NCI-H1105 treated with DMSO at 0.1 percent for 48 hours (cell line): ENCODE measurements at regions not wholly inside any gene's neighbourhood (a gene's known extent, or its start where the extent isn't known, plus 50 kb on each side); places are given as distances from the start of the nearest gene placed in this dataset.
A peak's percentile ranks its signal among the peaks of the same experiment; 100 is the strongest.

Experiments used
- DNase-seq: peaks from one replicate; lab custom pipeline; 2025; lab: John Stamatoyannopoulos, UW

DNA sequence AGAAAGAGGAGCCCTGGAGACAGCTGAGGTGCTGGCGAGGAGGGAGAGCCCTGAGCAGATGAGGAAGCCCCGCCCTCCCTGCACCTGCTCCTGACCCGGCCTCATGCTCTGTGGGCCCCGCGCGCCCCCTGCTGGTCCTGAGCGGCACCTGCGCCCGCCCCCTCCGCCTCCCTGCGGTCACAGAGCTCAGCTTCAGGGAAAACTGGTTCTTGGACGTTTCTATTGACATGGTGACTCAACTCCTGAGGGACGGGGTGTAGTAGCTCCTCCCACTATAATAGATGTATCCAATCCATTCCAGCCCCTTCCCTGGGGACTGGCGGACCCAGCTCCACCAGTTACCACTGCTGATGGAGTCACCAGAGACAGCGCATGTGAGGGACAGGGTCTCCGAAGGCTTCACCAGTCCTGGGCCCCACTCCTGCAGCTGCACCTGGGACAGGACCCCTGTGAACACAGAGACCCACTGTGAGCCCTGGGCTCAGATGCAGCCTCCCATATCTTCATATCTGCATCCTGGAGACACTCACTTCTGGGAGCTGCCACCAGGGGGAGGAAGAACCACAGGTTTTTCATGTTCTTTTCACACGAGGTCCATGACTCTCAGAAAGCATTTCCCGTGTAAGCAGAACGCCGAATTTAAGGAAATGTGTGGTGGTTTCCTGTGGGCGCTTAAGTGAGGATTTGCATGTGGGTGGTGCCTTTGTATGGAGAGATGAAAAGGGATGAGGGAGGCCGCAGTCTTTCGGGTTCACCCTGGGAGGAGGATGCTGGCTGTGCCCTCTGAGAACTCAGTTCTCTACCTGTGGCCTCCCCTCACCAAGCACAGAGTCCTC lies 1346.4 kb downstream of the TMEM121 start:
- DNase-seq, result peak; percentile 79

DNA sequence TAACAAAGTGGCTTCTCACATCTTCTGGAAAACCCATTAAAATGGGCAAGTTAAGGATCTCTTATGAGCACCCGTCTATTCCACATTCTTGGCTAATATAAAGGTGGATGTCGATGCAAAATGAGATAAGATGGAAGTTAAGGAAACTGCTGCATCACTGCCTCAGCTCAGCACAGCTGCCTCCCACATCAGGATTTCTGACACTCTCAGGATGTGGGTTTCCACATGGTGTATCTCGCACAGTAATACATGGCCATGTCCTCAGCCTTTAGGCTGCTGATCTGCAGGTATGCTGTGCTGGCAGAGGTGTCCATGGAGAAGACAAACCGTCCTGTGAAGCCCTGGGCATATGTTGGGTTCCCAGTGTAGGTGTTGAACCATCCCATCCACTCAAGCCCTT lies 1348.0 kb downstream of the TMEM121 start:
- DNase-seq, result no peak

DNA sequence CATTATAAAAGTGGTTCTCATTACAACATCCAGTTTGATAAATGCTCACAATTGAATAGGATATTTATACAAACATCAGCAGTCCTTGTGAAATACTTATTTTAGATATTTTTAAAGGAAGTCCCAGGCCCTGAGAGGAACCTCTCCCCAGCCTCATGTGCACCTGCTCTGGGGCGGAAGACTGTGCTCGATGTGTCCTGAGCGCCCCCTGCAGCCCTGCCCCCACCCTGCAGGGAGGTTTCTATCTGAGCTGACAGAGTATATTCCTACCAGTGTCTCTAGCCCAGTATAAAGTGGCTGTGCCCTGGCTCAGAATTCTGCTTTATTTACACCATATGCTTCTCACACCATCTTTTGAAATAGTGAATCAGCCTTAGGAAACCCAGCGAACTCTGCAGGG lies 1349.1 kb downstream of the TMEM121 start:
- DNase-seq, result no peak

DNA sequence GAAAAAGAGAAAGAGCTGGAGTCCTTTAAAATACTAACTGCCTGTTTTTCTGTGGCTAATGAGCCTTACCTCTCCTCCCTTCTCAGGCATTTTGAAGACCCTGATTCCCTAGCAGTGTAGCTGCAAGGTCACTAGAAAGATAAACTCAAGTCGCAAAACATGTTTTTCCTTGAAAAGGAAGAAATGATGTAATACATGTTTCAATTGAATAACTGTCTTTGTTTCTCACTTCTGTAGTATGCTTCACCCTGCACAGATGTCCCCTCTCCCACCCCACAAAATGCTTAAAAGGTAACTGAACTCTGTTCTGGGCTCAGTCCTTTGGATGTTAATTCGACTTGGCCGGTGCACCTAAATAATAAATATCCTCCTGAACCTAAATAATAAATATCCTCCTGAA lies 1350.3 kb downstream of the TMEM121 start:
- DNase-seq, result no peak

DNA sequence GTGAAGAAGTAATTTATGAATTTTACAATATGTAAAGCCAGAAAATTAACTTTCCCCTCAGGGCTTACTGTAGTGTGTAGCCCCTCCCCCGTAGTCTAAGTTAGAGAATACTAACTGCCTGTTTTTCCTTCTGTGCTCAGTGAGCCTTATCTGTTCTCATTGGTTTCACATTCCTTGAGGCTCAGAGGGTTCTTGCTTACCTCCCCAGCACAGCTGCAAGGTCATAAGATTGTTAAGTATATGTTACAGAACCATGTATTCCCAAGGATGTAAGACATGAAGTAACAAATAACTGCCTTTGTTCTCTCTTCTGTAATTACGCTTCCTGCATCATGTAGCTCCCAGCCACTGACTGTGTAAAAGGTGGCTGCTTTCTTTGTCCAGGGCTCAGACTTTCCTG lies 1351.1 kb downstream of the TMEM121 start:
- DNase-seq, result no peak

DNA sequence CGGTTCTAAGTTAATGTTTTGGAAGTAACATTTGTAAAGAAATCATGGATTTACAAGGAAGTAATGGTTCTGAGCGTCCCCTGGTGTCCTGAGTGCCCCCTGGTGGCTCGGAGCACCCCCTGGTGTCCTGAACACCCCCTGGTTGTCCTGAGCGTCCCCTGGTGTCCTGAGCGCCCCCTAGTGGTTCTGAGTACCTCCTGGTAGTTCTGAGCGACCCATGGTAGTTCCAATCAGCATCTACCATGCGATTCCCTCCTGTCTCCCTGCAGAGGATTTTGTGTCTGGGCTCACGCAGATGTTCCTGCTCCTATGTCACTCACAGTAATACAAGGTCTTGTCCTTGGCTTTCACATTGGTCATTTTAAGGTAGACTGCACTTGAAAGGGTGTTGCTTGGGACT lies 1352.9 kb downstream of the TMEM121 start:
- no peak for DNase-seq

DNA sequence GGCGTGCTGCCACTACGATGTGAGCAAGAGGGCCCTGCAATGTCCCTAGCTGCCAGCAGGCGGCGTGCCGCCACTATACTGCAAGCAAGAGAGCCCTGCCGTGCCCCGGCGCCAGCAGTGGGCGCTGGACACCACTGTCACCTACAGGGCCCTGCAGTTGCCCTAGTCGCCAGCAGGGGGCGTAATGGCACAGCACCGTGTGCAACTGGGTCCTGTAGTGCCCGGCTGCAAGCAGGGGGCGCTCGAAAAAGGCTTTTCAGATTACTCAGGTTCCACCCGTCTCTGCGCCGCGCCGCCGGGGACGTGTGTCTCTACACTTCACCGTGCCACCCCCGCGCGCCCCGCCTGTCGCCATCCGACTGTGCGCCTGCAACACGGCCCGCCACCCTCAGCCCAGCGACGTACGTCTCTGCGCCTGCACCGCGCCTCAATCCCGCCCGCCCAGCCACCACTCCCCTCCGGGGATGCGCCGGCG lies 1356.9 kb downstream of the TMEM121 start:
- no peak for DNase-seq
